Muscle layer of duodenum (tissue), 2 donors: ENCODE measurements at regions not wholly inside any gene's neighbourhood (a gene's known extent, or its start where the extent isn't known, plus 50 kb on each side); places are given as distances from the start of the nearest gene placed in this dataset.
"Not testable (repeated sequence)": the region's sequence is repeated elsewhere in the genome, so short reads cannot be mapped to it uniquely, and the experiment has no call there.

Experiments
- H3K27ac ChIP-seq: one replicate; pipeline ENCODE4 v1.7.0; 2013; ENCODE audit warnings: mild to moderate bottlenecking, low read length
- H3K27me3 ChIP-seq: one replicate; pipeline ENCODE4 v1.7.0; 2013; ENCODE audit warnings: low read depth, mild to moderate bottlenecking, control low read depth, low read length
- H3K36me3 ChIP-seq, 2 donors: one replicate each; pipeline ENCODE4 v1.7.0; 2013; ENCODE audit warnings: low read length in 2 of 2, control low read depth in 1 of 2, mild to moderate bottlenecking in 1 of 2; ENCODE audit not compliant: insufficient read depth in 2 of 2, control insufficient read depth in 1 of 2
- H3K4me1 ChIP-seq, 2 donors: one replicate each; pipeline ENCODE4 v1.7.0; 2013; ENCODE audit warnings: low read length in 2 of 2, mild to moderate bottlenecking in 2 of 2, control low read depth in 1 of 2, moderate library complexity in 1 of 2; ENCODE audit not compliant: insufficient read depth in 2 of 2, control insufficient read depth in 1 of 2
- H3K4me3 ChIP-seq, 2 donors: one replicate each; pipeline ENCODE4 v1.7.0; 2013; ENCODE audit warnings: low read length in 2 of 2, low read depth in 1 of 2, mild to moderate bottlenecking in 1 of 2
- H3K9me3 ChIP-seq, 2 donors: one replicate each; pipeline ENCODE4 v1.7.0; 2013; ENCODE audit warnings: low read length in 2 of 2, control low read depth in 1 of 2, mild to moderate bottlenecking in 1 of 2; ENCODE audit not compliant: control insufficient read depth in 1 of 2
- donor health status: healthy.

DNA sequence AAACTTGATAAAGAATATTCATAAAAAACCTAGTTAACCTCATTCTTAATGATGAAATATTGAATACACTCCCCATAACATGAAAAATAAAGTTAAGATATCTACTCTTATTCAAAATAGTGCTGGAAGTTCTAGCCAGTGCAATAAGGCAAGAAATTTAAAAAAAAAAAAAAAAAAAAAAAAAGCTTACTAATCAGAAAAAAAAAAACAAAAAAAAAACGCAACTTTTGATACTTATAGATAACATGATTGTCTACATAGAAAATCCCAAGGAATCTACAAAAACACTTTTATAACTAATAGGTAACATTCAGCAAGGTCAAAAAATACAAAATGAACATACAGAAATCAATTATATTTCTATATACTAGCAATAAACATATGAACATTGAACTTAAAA lies 515.6 kb downstream of the UQCRFS1 start:
- H3K27ac ChIP-seq: no peak overlapping the region
- H3K36me3 ChIP-seq: no peaks in the 10 kb centered on the region
- no peak overlapping the region for H3K4me3 ChIP-seq
- no peaks in the 10 kb centered on the region for H3K4me1 ChIP-seq
- no peaks in the 10 kb centered on the region for H3K9me3 ChIP-seq
- no peaks in the 10 kb centered on the region for H3K27me3 ChIP-seq

DNA sequence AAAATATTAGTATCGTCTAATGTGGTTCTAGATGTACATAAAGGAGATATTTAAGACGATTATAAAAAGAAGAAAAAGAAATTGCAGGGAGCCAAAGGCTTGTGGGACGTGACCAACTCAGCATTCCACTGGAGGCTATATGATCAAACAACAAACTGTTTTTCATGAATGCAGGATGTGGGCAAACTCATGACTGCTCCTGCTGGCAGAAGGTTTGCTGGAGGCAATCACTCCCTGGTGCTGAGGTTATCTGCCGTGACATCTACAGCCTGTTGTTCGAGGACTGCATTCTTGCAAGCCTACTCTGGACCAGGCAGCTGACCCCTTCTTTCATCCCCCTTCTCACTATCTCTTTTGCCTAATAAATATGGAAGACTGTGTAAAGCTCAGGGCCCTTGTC lies 518.1 kb downstream of the UQCRFS1 start:
- H3K4me3 ChIP-seq: no peak overlapping the region
- no peaks in the 10 kb centered on the region for H3K36me3 ChIP-seq
- H3K27me3 ChIP-seq: no peaks in the 10 kb centered on the region
- no peak overlapping the region for H3K27ac ChIP-seq
- H3K9me3 ChIP-seq: no peaks in the 10 kb centered on the region
- no peaks in the 10 kb centered on the region for H3K4me1 ChIP-seq

DNA sequence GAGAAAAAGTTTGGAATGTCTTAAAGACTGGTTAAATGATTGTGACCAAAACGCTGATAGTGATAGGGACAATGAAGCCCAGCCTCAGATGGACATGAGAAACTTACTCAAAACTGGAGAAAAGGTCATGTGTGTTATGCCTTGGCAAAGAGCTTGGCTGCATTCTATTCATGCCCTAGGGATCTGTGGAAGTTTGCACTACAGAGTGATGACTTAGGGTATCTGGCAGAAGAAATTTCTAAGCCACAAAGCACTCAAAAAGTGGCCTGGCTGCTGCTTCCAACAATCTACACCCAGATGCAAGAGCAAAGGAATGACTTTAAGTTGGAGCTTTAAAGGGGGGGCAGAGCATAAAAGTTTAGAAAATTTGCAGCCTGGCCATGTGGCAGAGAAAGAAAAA lies 521.3 kb downstream of the UQCRFS1 start:
- no peak overlapping the region for H3K27ac ChIP-seq
- no peaks in the 10 kb centered on the region for H3K27me3 ChIP-seq
- no peaks in the 10 kb centered on the region for H3K36me3 ChIP-seq
- no peak overlapping the region for H3K4me3 ChIP-seq
- H3K4me1 ChIP-seq: no peaks in the 10 kb centered on the region
- no peaks in the 10 kb centered on the region for H3K9me3 ChIP-seq

DNA sequence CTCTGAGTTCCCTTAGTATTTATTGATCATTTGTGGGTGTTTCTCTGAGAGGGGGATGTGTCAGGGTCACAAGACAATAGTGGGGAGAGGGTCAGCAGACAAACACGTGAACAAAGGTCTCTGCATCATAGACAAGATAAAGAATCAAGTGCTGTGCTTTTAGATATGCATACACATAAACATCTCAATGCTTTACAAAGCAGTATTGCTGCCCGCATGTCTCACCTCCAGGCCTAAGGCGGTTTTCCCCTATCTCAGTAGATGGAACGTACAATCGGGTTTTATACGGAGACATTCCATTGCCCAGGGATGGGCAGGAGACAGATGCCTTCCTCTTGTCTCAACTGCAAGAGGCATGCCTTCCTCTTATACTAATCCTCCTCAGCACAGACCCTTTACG lies 523.5 kb downstream of the UQCRFS1 start:
- H3K4me3 ChIP-seq, H3K27me3 ChIP-seq, H3K36me3 ChIP-seq, H3K9me3 ChIP-seq, H3K27ac ChIP-seq, H3K4me1 ChIP-seq: not testable (repeated sequence)

DNA sequence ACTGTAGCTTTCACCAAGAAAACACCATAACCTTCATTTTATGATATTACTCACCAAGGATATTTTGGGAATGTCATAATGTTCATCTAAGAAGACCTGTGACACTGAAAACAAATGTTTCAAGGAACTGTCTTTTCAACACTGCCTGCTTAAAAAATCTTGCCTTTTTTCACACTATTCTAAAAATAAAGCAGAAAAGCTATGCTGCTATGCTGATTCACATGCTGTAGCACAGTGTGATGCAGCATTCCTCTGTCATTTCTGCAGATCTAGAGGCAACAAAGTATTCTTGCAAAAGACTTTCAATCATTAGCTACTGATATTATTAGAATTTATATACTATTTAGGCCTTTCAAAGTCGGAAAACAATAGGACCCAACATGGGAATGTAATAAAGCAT lies 525.7 kb downstream of the UQCRFS1 start:
- Histone ChIP-seq H3K27ac (no peak overlapping the region), H3K9me3 (peaks cover 0 to 2% of the 10 kb centered on the region in 2 donors), H3K36me3 (no peaks in the 10 kb centered on the region), H3K4me1 (no peaks in the 10 kb centered on the region), H3K4me3 (no peak overlapping the region), H3K27me3 (no peaks in the 10 kb centered on the region)

DNA sequence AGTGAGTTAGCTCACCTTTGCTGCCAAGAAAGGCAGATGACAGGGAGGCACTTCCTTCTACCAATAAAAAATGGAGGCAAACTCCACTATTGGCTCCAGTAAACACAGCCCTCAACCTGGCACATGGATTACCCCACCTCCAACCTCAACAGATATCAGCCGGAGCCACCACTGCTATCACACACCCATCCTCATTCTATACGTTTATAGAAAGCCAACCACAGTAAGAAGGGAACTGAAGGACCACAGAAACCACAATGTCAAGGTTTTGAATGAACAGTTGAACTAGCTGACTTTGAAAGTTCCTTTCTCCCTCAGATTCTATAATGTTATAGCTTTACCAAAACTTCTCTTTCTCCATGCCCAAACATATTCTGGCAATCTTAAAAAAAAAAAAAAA lies 526.2 kb downstream of the UQCRFS1 start:
- Histone ChIP-seq H3K4me1 (no peaks in the 10 kb centered on the region), H3K4me3 (no peak overlapping the region), H3K27me3 (no peaks in the 10 kb centered on the region), H3K36me3 (no peaks in the 10 kb centered on the region), H3K27ac (no peak overlapping the region), H3K9me3 (peaks cover 0 to 2% of the 10 kb centered on the region in 2 donors)

DNA sequence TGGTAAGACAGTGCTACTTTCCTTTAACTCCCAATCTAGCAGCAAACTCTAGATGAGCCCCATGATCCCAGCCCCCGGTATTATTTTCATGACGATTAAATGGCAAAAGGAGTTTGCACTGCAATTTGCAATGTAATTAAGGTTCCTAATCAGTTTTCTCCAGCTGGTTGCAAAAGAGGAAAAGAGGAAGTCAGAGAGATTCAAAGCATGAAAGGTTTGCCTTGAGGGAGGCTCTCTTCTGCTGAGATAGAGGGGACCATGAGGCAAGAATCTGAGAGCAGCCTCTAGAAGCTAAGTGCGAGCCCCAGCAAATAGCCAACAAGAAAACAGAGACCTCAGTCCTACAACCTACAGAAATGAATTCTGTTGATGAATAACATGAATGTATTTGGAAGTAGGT lies 527.1 kb downstream of the UQCRFS1 start:
- Histone ChIP-seq H3K9me3 (peaks cover 0 to 2% of the 10 kb centered on the region in 2 donors), H3K4me3 (no peak overlapping the region), H3K36me3 (no peaks in the 10 kb centered on the region), H3K27me3 (no peaks in the 10 kb centered on the region), H3K27ac (no peak overlapping the region), H3K4me1 (no peaks in the 10 kb centered on the region)

DNA sequence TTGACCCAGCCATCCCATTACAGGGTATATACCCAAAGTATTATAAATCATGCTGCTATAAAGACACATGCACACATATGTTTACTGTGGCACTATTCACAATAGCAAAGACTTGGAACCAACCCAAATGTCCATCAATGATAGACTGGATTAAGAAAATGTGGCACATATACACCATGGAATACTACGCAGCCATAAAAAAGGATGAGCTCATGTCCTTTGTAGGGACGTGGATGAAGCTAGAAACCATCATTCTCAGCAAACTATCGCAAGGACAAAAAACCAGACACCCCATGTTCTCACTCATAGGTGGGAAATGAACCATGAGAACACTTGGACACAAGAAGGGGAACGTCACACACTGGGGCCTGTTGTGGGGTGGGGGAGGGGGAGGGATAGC lies 527.9 kb downstream of the UQCRFS1 start:
- H3K9me3 ChIP-seq, H3K4me1 ChIP-seq, H3K4me3 ChIP-seq, H3K36me3 ChIP-seq, H3K27me3 ChIP-seq, H3K27ac ChIP-seq: not testable (repeated sequence)

DNA sequence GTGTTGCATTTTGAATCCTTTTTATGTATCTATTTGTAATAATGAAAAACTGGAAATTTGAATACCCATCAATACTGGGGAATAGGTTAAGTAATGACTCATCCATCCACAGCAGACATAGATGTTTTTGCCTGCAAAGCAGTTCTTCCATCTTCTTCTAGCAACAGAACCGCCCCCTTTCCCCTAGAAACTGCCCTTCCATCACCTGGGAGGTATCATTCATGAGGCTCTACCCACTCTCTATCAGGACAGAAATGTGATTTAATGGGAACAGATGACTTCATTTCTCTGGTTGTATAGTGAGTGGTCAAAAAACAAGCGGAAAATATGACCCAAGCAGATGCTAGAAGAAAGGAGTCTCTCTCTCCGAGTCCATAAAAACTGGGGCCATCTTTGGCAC lies 532.8 kb downstream of the UQCRFS1 start:
- H3K36me3 ChIP-seq: no peaks in the 10 kb centered on the region
- no peaks in the 10 kb centered on the region for H3K4me1 ChIP-seq
- H3K4me3 ChIP-seq: no peak overlapping the region
- no peaks in the 10 kb centered on the region for H3K27me3 ChIP-seq
- H3K9me3 ChIP-seq: peaks cover 0 to 2% of the 10 kb centered on the region in 2 donors
- H3K27ac ChIP-seq: no peak overlapping the region

DNA sequence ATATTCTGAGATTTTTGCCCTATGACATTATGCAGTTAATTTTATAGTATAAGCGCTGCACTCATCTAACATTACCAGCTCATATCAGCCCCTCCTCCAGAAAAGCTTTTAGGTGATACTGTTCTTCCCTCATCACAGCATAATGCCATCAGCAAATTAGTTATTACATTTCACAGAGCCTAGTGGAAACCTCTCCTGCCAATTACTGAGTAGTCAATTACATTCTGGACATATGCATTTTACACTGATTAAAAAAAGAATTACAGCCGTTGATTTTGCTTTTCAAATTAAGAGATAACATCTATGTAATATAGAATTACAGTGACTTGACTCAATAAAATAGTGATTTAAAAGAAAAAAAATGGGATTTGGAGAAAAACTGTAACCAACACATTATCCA lies 542.1 kb downstream of the UQCRFS1 start:
- peaks cover 0 to 13% of the 10 kb centered on the region in 2 donors for H3K9me3 ChIP-seq
- H3K27me3 ChIP-seq: no peaks in the 10 kb centered on the region
- no peak overlapping the region for H3K4me3 ChIP-seq
- no peaks in the 10 kb centered on the region for H3K36me3 ChIP-seq
- no peaks in the 10 kb centered on the region for H3K4me1 ChIP-seq
- H3K27ac ChIP-seq: no peak overlapping the region

DNA sequence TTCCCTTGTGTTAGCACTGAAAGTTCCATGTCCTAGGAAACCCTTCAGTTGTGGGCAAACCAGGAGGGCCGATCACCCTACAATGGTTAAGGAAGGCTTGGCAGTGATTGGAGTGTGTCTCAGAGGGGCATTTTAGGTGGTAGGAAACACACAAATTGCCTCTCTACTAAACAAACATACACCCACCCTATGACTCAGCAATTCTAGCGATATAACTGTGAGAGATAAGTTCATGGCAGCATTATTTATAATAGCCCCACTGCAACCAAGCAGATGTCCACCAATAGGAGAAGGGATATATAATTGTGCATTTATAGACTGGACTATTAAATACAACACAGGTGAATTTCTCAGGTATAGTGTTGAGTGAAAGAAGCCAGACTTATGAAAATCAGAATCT lies 543.1 kb downstream of the UQCRFS1 start:
- Histone ChIP-seq H3K27ac (no peak overlapping the region), H3K36me3 (no peaks in the 10 kb centered on the region), H3K4me1 (no peaks in the 10 kb centered on the region), H3K4me3 (no peak overlapping the region), H3K9me3 (peaks cover 0 to 11% of the 10 kb centered on the region in 2 donors), H3K27me3 (no peaks in the 10 kb centered on the region)

DNA sequence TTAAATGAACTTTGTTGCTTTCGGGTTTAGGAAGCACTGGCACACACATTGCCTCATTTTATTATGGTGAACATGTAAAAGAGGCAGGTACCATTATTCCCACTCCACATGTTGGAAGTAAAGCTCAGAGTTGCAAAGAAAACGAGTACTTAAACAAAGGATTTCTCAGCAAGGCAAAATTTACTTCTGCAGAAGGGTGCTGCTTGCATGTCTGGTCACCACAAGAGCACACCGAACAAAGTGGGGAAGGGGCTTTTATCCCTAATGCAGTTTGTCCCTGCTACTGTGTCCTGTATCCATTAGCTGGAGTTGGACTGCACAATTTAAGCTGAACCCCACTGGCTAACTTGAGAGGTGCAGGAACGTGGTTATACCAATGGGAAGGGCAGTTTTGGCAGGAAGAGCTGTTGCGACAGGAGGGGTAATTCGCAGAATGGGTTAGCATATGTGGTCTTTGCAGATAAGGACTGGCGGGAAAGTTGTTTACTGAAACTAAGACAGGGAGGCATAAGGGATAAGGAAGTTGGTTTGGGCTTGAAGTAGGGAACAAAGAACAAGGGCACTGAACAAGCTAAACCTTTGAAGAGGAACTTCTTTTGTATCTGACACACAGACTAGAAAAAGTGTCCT lies 545.5 kb downstream of the UQCRFS1 start:
- Histone ChIP-seq H3K27ac (no peak overlapping the region), H3K9me3 (peaks cover 0 to 11% of the 10 kb centered on the region in 2 donors), H3K27me3 (no peaks in the 10 kb centered on the region), H3K4me1 (no peaks in the 10 kb centered on the region), H3K36me3 (no peaks in the 10 kb centered on the region), H3K4me3 (no peak overlapping the region)
